GM19238 (cell line): ENCODE measurements at regions not wholly inside any gene's neighbourhood (a gene's known extent, or its start where the extent isn't known, plus 50 kb on each side); places are given as distances from the start of the nearest gene placed in this dataset.
"Not testable (repeated sequence)": the region's sequence is repeated elsewhere in the genome, so short reads cannot be mapped to it uniquely, and the experiment has no call there.

ENCODE experiments used
- DNase-seq: peaks from one replicate; pipeline ENCODE4 v3.0.0; 2011; ENCODE audit warnings: low spot score; ENCODE audit not compliant: insufficient read length

GRCh38 chr10:8173243-8173865, 118.9 kb downstream of the GATA3 start:
- DNase-seq: no peak

GRCh38 chr10:8173866-8174243, 119.4 kb downstream of the GATA3 start:
- no peak for DNase-seq

GRCh38 chr10:8174762-8175161, 120.3 kb downstream of the GATA3 start:
- no peak for DNase-seq

DNA sequence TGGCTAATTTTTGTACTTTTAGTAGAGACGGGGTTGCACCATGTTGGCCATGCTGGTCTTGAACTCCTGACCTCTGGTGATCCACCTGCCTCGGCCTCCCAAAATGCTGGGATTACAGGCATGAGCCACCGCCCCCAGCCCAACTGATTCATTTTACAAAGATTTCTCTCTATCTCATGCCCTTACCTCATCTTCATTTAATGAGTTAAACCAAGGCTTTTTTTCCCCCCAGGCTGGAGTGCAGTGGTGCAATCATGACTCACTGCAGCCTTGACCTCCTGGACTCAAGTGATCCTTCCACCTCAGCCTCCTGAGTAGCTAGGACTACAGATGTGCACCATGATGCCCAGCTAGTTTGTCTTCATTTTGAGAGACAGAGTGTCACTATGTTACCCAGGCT, 123.0 kb downstream of the GATA3 start:
- DNase-seq: not testable (repeated sequence)

DNA sequence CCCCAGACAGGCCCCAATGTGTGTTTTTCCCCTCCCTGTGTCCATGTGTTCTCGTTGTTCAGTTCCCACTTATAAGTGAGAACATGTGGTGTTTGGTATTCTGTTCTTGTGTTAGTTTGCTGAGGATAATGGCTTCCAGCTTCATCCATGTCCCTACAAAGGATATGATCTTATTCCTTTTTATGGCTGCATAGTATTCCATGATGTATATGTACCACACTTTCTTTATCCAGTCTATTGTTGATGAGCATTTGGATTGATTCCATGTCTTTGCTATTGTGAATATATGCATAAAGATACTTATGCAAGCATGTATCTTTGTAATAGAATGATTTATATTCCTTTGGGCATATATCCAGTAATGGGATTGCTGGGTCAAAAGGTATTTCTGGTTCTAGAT, 125.3 kb downstream of the GATA3 start:
- not testable (repeated sequence) for DNase-seq

DNA sequence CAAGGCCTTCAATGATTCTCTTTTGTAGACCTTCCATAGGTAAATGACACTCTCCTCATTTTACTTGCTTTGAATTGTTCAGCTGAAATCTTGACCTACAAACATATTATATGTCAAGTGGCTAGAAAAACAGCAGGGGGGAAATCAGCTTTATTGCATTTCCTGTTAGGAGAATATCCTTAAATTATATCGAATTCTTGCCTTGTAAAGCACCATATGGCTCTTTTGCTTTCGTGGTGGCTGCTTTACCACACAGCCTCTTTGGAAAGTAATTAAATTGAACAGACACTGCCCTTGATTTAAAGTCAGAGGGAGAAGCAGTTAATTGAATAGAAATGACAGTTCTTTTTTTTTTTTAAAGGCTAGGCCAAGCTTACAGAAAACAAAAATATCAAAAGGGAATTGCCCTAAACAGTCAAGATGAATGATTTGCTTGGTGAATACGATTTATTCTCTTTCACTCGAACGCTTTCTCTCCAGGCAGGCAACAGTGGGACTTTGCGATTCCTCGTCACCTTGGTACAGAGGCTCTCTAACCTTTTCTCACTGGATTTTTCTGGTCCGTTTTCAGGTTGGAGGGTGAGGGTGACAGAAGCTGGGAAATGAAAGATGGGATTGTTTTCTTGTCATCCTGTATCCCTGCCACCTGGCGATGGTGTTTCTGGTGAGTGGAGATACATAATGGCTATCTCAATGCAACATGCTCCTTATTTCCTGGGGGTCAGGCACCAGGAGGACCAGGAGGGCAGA, 126.0 kb downstream of the GATA3 start:
- DNase-seq: no peak

DNA sequence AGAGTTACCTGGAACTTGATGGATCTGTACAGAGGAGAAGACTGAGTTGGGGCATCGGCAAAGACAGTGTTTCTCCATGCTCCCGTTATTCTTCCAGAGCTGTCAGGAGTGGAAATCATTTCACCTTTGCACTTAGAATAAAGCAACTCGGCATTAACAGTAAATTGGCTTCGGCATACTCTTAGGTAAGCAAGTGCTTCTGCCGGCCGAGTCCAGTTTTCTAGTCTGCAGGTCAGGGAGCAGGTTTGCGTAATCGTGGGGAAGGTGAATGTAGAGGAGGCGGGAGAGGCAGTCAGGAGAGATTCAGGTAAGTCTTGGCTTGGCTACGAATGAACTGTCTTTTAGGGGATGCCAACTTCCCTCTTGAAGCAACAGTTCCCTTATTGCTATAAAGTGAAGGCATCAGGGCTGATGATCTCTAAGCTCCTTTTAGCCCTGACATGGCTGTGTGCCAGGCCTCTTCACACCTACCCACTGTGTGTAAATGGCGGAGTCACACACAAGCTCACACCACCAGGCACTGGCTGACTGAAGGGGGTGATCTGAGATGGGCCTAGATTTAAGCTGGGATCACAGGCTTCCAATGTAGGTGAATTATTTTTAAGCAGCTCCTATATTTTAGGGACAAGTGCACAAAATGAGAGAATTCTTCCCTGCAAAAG, 127.1 kb downstream of the GATA3 start:
- DNase-seq: no peak

GRCh38 chr10:8182806-8183205, 128.3 kb downstream of the GATA3 start:
- DNase-seq: no peak

DNA sequence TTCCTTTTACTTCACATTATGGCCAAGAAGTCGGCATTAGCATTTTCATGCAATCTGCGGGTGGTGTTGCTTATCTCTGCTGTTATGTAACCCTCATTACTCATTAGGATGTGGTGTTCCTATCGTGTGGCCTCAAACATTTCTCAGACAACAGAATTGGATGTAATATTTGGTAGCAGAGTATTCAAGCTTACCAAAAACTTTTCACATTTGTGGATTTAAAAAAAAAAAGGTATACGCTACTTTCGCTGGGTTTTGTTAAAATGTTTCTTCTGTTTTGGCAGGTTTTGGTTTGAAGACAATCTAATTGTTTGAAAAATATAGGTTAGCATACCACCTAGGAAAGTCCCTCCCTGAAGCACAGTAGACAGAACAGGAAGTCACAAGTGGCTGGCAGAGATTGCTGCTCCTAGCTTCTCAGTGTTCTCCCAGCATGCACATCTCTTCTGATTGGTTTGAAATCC, 128.8 kb downstream of the GATA3 start:
- no peak for DNase-seq

- DNase-seq: no peak
These were observed 132.7 kb downstream of the GATA3 start for GRCh38 chr10:8187171-8187666.

DNA sequence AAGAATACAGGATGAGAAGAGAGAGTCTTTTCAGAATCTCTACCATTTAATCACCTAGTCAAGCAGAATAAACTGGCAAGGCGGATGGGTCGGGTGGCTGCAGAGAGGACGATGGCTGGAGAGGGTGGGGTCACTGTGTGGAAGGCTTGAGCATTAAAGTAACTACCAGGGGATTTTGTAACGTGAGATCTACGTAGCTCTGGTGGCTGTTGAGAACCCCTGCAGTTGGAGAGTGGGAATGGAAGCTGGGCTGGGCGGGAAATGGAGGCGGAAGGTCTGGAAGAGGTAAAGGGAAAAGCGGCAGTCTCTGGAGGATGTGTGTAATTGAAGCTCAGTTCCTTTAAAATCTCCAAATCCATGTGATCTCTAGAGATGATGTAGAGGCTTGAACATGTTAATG, 135.0 kb downstream of the GATA3 start:
- DNase-seq: no peak

GRCh38 chr10:8192301-8192700, 137.8 kb downstream of the GATA3 start:
- no peak for DNase-seq

- no peak for DNase-seq
These were observed 139.1 kb downstream of the GATA3 start for GRCh38 chr10:8193546-8193945.

DNA sequence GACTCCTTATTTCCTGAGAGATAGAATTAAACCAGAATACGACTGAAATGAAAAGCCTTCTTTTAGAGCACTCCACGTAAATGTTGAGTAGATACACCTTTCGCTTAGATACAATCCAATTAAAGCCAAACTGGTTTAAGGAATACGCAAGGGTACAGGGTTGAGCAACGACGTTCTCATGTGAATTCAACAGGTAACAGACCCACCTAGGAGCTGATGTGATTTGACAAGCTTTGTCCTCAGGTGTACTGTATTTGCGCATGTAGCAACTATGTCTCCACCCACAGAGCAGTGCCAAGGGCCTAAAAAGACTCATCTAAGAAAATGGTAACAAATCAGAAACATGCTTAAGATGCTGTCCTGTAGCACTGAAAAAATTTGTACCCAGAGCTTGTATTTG, 139.6 kb downstream of the GATA3 start:
- DNase-seq: no peak

GRCh38 chr10:8206882-8207281, 152.4 kb downstream of the GATA3 start:
- no peak for DNase-seq

DNA sequence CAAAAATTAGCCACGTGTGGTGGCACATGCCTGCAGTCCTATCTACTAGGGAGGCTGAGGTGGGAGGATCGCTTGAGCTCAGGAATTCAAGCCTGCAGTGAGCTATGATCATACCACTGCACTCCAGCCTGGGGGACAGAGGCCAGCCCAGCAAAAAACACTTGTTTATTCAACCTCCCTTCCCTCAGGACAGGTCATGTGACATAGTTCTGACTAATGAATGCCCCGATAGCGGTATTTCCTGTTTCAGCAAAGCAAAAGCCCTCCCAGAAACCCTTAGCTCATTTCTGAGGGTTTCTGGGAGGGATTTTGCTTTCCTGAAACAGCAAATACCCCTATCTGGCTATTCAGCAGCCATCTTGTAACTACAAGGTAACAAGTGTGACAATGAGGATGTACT, 157.1 kb downstream of the GATA3 start:
- no peak for DNase-seq

DNA sequence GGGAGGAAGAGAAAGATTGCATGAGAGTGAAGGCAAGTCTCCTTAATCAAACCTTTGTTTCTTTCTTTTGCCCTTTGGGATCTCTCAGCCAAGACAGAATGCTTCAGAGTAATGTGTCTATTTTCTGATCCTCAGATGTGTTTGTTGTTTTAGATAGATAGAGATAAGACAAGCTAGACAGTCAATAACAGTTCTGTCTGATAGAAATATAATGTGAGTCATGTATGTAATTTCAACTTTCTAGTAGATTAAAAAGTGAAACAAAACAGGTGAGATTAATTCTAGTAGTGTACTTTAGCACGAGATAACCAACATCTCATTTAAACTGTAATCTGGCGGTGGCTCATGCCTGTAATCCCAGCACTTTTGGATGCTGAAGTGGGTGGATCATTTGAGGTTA, 159.2 kb downstream of the GATA3 start:
- no peak for DNase-seq

DNA sequence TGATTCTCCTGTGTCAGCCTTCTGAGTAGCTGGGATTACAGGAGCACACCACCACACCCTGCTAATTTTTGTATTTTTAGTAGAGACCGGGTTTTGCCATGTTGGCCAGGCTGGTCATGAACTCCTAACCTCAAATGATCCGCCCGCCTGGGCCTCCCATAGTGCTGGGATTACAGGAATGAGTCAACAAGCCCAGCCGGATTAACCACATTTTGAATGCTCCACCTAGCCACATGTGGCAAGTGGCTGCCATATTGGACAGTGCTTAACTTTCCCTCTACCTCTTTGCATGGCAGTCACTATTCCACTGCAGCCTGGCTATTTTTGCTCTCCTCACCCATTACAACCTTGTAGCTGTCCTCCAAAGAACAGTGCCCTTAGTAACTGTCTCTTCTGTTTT, 160.1 kb downstream of the GATA3 start:
- DNase-seq: no peak

DNA sequence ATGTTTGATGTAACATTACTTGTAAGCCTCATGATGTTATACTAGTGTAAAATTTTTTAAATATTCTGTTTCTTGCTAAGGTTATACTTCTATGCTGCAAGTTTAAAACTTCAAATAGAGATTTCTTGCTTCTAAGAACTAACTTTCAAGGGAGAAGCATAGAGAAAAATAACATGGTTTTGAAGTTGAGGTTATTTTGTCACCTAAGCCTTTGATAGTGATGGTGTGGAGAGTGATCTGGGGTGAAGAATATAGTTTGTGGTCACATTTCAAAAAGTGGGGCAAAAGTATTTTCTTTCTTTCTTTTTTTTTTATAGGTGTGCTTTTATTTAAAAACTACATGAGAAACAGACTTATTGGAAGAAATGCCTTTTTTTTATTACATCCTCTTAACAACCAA, 162.4 kb downstream of the GATA3 start:
- DNase-seq: no peak

DNA sequence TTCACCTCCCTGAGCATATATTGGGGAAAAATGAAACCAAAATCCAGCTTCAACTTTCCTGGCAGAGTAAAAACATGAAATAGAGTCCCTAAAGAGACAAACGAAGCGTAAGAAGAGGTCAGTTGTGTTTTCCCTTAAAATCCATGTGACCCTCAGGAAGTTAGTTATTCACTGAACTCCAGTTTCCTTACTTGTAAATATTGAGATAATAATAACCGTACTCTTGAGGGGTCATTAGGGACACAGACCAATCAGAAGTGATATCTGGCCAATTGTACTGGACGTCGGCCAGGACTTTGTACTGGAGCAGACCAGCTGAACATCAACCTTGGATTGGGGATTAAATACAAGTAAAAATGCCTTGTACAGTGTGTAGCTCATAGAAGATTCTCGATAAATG, 167.0 kb downstream of the GATA3 start:
- no peak for DNase-seq

GRCh38 chr10:8224591-8224990, 170.1 kb downstream of the GATA3 start:
- no peak for DNase-seq

DNA sequence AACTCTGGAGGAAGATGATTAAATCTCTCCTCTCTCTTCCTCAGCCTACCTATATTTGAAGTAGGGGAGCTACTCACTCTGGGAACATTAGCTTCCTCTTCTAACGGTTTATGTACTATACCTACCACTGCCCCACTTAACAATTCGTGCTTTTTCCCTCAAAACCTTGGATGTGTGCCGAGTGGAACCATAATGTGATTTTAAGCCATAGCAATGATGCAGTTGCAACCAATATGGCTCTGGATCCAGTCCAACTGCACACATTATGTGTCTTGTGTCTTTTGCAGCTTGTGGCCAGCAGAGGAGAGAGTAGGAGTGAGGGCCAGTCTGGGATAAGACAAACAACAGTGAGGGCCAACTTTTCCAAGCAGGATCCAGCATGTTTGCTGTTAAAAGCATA, 170.7 kb downstream of the GATA3 start:
- DNase-seq: no peak

GRCh38 chr10:8227246-8227645, 172.8 kb downstream of the GATA3 start:
- DNase-seq: no peak
